ENCODE measurements at regions not wholly inside any gene's neighbourhood (a gene's known extent, or its start where the extent isn't known, plus 50 kb on each side); places are given as distances from the start of the nearest gene placed in this dataset.

DNA sequence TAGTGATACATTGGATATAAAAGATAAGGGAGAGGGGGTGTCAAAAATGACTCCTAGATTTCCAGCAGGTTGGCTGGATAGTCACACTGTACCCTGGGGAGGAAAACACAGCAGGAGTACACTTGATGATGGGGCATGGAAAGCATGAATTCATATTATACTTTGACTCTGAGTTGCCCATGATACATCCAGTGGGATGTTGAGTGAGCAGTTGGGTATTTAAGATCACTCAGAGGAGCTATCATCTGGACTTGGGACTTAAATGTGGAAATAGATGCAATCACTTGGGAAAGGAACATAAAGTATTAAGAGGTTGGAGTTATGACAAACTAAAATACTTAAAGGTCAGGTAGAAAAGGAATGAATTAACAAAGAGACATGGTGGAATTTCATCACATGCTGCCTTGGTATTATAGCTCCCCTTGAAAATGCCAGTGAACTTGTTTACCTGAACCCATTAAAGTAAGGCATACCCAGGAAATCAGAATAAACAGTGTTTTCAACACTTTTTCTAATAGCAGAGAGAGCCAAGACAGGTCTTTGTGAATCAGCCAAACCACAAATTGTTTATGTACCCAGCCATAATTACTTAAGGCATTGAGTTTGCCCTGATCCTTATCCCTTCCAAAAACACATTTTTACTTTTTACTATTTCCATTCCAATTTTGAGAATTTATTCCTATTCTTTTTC is 49.9 kb upstream of the ABI3BP start:
- TF ChIP-seq CTCF (IDR thresholded peaks at IDR 0.05), result no peak
- no peak for TF ChIP-seq POLR2A (IDR thresholded peaks at IDR 0.05)

Measured in thyroid gland (tissue), 4 donors.